Natural killer cell (primary cell): ENCODE measurements at regions not wholly inside any gene's neighbourhood (a gene's known extent, or its start where the extent isn't known, plus 50 kb on each side); places are given as distances from the start of the nearest gene placed in this dataset.

Experiments
- ATAC-seq, 3 donors: fragments of 150-1000 bp in 2 of 3; fragments of 200-7000 bp in 1 of 3; cut with Tn5 transposase; 1 replicate in 1 of 3; 2 replicates in 2 of 3; pipeline ENCODE4 v1.10.0; 2021; ENCODE audit warnings: mild to moderate bottlenecking in 2 of 3, moderate library complexity in 2 of 3
- DNase-seq, 2 donors: peaks; one replicate each; pipeline versions ENCODE4 v3.0.0 to v3.0.0-alpha.2; 2013 to 2021; ENCODE audit warnings: mixed read lengths in 1 of 2
- H3K27ac ChIP-seq: one replicate; pipeline ENCODE4 v1.5.1; 2013; ENCODE audit warnings: mild to moderate bottlenecking, low read length
- H3K27me3 ChIP-seq: one replicate; pipeline ENCODE4 v1.6.1; 2013; ENCODE audit warnings: low read length; ENCODE audit not compliant: control insufficient read depth, insufficient read depth
- H3K36me3 ChIP-seq: one replicate; pipeline ENCODE4 v1.6.1; 2013; ENCODE audit warnings: low read length; ENCODE audit not compliant: control insufficient read depth, insufficient read depth
- H3K4me1 ChIP-seq: one replicate; pipeline ENCODE4 v1.6.1; 2013; ENCODE audit warnings: low read length; ENCODE audit not compliant: control insufficient read depth, insufficient read depth
- H3K4me3 ChIP-seq: one replicate; pipeline ENCODE4 v1.5.1; 2013; ENCODE audit warnings: low read length
- H3K9me3 ChIP-seq: one replicate; pipeline ENCODE4 v1.6.1; 2013; ENCODE audit warnings: low read length; ENCODE audit not compliant: control insufficient read depth, insufficient read depth
- H3K27ac Mint-ChIP-seq, 2 donors: one replicate each; pipeline ENCODE4 v1.8.0; 2022; ENCODE audit warnings: mild to moderate bottlenecking in 2 of 2, mixed read lengths in 2 of 2, moderate library complexity in 1 of 2
- H3K27me3 Mint-ChIP-seq, 2 donors: one replicate each; pipeline ENCODE4 v1.8.0; 2022; ENCODE audit warnings: low read depth in 2 of 2, mixed read lengths in 2 of 2
- H3K36me3 Mint-ChIP-seq: one replicate; pipeline ENCODE4 v1.8.0; 2022; ENCODE audit warnings: mixed read lengths
- H3K4me1 Mint-ChIP-seq, 2 donors: one replicate each; pipeline ENCODE4 v1.8.0; 2022; ENCODE audit warnings: mixed read lengths in 2 of 2
- H3K4me3 Mint-ChIP-seq: one replicate; pipeline ENCODE4 v1.8.0; 2022; ENCODE audit warnings: mild to moderate bottlenecking, moderate library complexity, mixed read lengths
- H3K9me3 Mint-ChIP-seq, 2 donors: one replicate each; pipeline ENCODE4 v1.8.0; 2022; ENCODE audit warnings: mixed read lengths in 2 of 2
- WGBS: methylation state at CpG from one replicate; pipeline ENCODE4 v1.1.7; 2013; ENCODE audit warnings: missing lambda C conversion rate; ENCODE audit not compliant: insufficient coverage; 5-methylcytosine and 5-hydroxymethylcytosine counted together
- intact Hi-C: fragments of 100-400 bp; cut with micrococcal nuclease; formaldehyde crosslinking; loops from one replicate; pipeline ENCODE4 v1.14.2; 2022
- TF ChIP-seq, protein P1 (sequence below): fragments of 200-600 bp; IDR thresholded peaks from one replicate; pipeline ENCODE4 v1.8.0; 2022; ENCODE audit warnings: antibody characterized with exemption

GRCh38 chr15:100769043-100769974 lies 110.3 kb upstream of the ALDH1A3 start:
- Mint-ChIP-seq H3K4me1 (no peaks in the 10 kb centered on the region), H3K9me3 (no peaks in the 10 kb centered on the region), H3K27me3 (no peaks in the 10 kb centered on the region), H3K36me3 (no peaks in the 10 kb centered on the region), H3K4me3 (no peak overlapping the region), H3K27ac (no peak overlapping the region)
- no peak for DNase-seq
- Histone ChIP-seq H3K27ac (no peak overlapping the region), H3K4me1 (no peaks in the 10 kb centered on the region), H3K27me3 (no peaks in the 10 kb centered on the region), H3K36me3 (no peaks in the 10 kb centered on the region), H3K4me3 (no peak overlapping the region), H3K9me3 (no peaks in the 10 kb centered on the region)
- intact Hi-C loops, result no loop called here
- ATAC-seq, result no peak
- 84% methylated on average over 15 of the region's 15 CpGs for WGBS
- TF ChIP-seq, protein P1, sequence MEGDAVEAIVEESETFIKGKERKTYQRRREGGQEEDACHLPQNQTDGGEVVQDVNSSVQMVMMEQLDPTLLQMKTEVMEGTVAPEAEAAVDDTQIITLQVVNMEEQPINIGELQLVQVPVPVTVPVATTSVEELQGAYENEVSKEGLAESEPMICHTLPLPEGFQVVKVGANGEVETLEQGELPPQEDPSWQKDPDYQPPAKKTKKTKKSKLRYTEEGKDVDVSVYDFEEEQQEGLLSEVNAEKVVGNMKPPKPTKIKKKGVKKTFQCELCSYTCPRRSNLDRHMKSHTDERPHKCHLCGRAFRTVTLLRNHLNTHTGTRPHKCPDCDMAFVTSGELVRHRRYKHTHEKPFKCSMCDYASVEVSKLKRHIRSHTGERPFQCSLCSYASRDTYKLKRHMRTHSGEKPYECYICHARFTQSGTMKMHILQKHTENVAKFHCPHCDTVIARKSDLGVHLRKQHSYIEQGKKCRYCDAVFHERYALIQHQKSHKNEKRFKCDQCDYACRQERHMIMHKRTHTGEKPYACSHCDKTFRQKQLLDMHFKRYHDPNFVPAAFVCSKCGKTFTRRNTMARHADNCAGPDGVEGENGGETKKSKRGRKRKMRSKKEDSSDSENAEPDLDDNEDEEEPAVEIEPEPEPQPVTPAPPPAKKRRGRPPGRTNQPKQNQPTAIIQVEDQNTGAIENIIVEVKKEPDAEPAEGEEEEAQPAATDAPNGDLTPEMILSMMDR, result no peak

DNA sequence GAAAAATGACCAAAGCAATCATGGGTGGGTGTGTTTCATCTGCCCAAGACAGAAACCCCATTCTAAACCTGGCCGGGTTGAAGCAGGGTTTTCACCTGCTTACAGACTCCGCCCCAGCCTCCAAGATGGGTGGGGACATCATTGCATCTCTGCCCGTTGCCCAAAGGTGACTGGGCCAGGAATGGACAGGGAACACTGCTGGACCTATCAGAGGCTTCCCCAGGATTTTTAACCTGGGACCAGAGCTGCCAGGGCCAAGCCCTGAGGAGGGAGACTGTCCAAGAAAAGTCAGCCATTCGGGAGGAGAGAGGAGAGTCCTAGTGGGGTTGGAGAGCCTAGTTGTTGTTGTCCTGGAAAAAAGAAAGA lies 109.7 kb upstream of the ALDH1A3 start:
- no peaks in the 10 kb centered on the region for H3K27me3 ChIP-seq
- Mint-ChIP-seq H3K27ac (no peak overlapping the region), H3K4me1 (no peaks in the 10 kb centered on the region), H3K27me3 (no peaks in the 10 kb centered on the region), H3K9me3 (no peaks in the 10 kb centered on the region), H3K36me3 (no peaks in the 10 kb centered on the region), H3K4me3 (no peak overlapping the region)
- 88% methylated on average over 4 of the region's 4 CpGs for WGBS
- DNase-seq (no peak), ATAC-seq (no peak)
- H3K36me3 ChIP-seq, result no peaks in the 10 kb centered on the region
- TF ChIP-seq, protein P1, result no peak
- H3K4me3 ChIP-seq, result no peak overlapping the region
- H3K9me3 ChIP-seq, result no peaks in the 10 kb centered on the region
- H3K27ac ChIP-seq, result no peak overlapping the region
- intact Hi-C loops, result no loop called here
- no peaks in the 10 kb centered on the region for H3K4me1 ChIP-seq

- no peaks in the 10 kb centered on the region for H3K4me1 Mint-ChIP-seq
- H3K9me3 Mint-ChIP-seq, result no peaks in the 10 kb centered on the region
- TF ChIP-seq, protein P1, result no peak
- no peak overlapping the region for H3K27ac ChIP-seq
- H3K27me3 Mint-ChIP-seq, result no peaks in the 10 kb centered on the region
- no peaks in the 10 kb centered on the region for H3K36me3 ChIP-seq
- intact Hi-C loops, result no loop called here
- no peaks in the 10 kb centered on the region for H3K36me3 Mint-ChIP-seq
- DNase-seq, result no peak
- no peaks in the 10 kb centered on the region for H3K4me1 ChIP-seq
- H3K9me3 ChIP-seq, result no peaks in the 10 kb centered on the region
- no peak for ATAC-seq
- 88% methylated on average over 10 of the region's 12 CpGs for WGBS
- H3K4me3 Mint-ChIP-seq, result no peak overlapping the region
- no peak overlapping the region for H3K27ac Mint-ChIP-seq
- no peak overlapping the region for H3K4me3 ChIP-seq
- H3K27me3 ChIP-seq, result no peaks in the 10 kb centered on the region
Measured at GRCh38 chr15:100770661-100771584, 108.7 kb upstream of the ALDH1A3 start.
